DND-41 (cell line): ENCODE measurements at regions not wholly inside any gene's neighbourhood (a gene's known extent, or its start where the extent isn't known, plus 50 kb on each side); places are given as distances from the start of the nearest gene placed in this dataset.

Experiments used
- ATAC-seq: fragments of 200-7000 bp; cut with Tn5 transposase; 3 replicates; pipeline ENCODE4 v1.9.1; 2021; ENCODE audit warnings: low read depth; ENCODE audit not compliant: insufficient read depth
- DNase-seq: peaks from one replicate; pipeline ENCODE4 v3.0.0-alpha.2; 2020
- H2AFZ ChIP-seq: 2 replicates; pipeline ENCODE4 v1.6.0; 2012; ENCODE audit warnings: low read depth, low read length
- H3K27ac ChIP-seq: 2 replicates; pipeline ENCODE4 v1.5.1; 2012; ENCODE audit warnings: low read length, inconsistent platforms
- H3K27me3 ChIP-seq: fragments of 200-600 bp; sonication (generic); 2 replicates; pipeline ENCODE4 v1.6.0; 2012; ENCODE audit warnings: low read length, mild to moderate bottlenecking, inconsistent platforms; ENCODE audit not compliant: insufficient read depth, poor library complexity
- H3K36me3 ChIP-seq: 2 replicates; pipeline ENCODE4 v1.5.1; 2012; ENCODE audit warnings: low read length, inconsistent platforms; ENCODE audit not compliant: insufficient read depth
- H3K4me1 ChIP-seq: 2 replicates; pipeline ENCODE4 v1.5.1; 2012; ENCODE audit warnings: mild to moderate bottlenecking, low read length; ENCODE audit not compliant: insufficient read depth
- H3K4me2 ChIP-seq: 2 replicates; pipeline ENCODE4 v1.6.0; 2012; ENCODE audit warnings: mild to moderate bottlenecking, moderate library complexity, low read length, inconsistent platforms; ENCODE audit not compliant: insufficient read depth
- H3K4me3 ChIP-seq, 2 experiments: fragments of 200-600 bp in 1 of 2; shearing (Covaris generic) in 1 of 2; 2 replicates each; pipeline ENCODE4 v1.5.1; 2012 to 2016; ENCODE audit warnings: inconsistent platforms in 2 of 2, low read length in 2 of 2, mild to moderate bottlenecking in 2 of 2, low read depth in 1 of 2, moderate library complexity in 1 of 2
- H3K79me2 ChIP-seq: 2 replicates; pipeline ENCODE4 v1.6.0; 2012; ENCODE audit warnings: low read length, inconsistent platforms; ENCODE audit not compliant: insufficient read depth
- H3K9ac ChIP-seq: 2 replicates; pipeline ENCODE4 v1.6.0; 2012; ENCODE audit warnings: low read depth, mild to moderate bottlenecking, inconsistent platforms, low read length, moderate library complexity
- H3K9me3 ChIP-seq: 2 replicates; pipeline ENCODE4 v1.5.1; 2012; ENCODE audit warnings: low read length, moderate library complexity, mild to moderate bottlenecking, inconsistent platforms; ENCODE audit not compliant: insufficient read depth, severe bottlenecking
- H4K20me1 ChIP-seq: 2 replicates; pipeline ENCODE4 v1.6.0; 2012; ENCODE audit warnings: low read length; ENCODE audit not compliant: insufficient read depth
- CTCF ChIP-seq: IDR thresholded peaks from 2 replicates; pipeline ENCODE4 v1.5.1; 2012; ENCODE audit warnings: borderline replicate concordance, low read length, moderate library complexity, mild to moderate bottlenecking; ENCODE audit not compliant: poor library complexity, severe bottlenecking; ENCODE audit errors: extremely low read depth
- EZH2 ChIP-seq: IDR thresholded peaks from 3 replicates; pipeline ENCODE4 v1.6.1; 2012; ENCODE audit warnings: borderline replicate concordance, low read depth, mild to moderate bottlenecking, moderate library complexity, low read length, inconsistent platforms; ENCODE audit not compliant: severe bottlenecking

- no peaks in the 10 kb centered on the region for H3K79me2 ChIP-seq
- DNase-seq (no peak), ATAC-seq (no peak)
- no peaks in the 10 kb centered on the region for H3K36me3 ChIP-seq
- no peaks in the 10 kb centered on the region for H3K9me3 ChIP-seq
- H4K20me1 ChIP-seq: no peaks in the 10 kb centered on the region
- H3K4me1 ChIP-seq: no peaks in the 10 kb centered on the region
- TF ChIP-seq CTCF (no peak), EZH2 (no peak)
- no peak overlapping the region for H3K4me3 ChIP-seq
- no peak overlapping the region for H3K9ac ChIP-seq
- H2AFZ ChIP-seq: no peak overlapping the region
- no peak overlapping the region for H3K4me2 ChIP-seq
- H3K27me3 ChIP-seq: no peaks in the 10 kb centered on the region
- H3K27ac ChIP-seq: no peak overlapping the region
Measured at GRCh38 chr2:70011335-70011734, 49.9 kb upstream of the ASPRV1 start.
